ENCODE measurements at regions not wholly inside any gene's neighbourhood (a gene's known extent, or its start where the extent isn't known, plus 50 kb on each side); places are given as distances from the start of the nearest gene placed in this dataset.

GRCh38 chr10:52619052-52619451, 153.5 kb downstream of the MBL2 start:
- H3K36me3 ChIP-seq (ENCODE audit: control insufficient read depth in 2 of 2, extremely low read depth in 1 of 2, insufficient read depth in 2 of 2, low read length in 2 of 2): no peaks in the 10 kb centered on the region
- no peak for FAIRE-seq
- TF ChIP-seq FOS (IDR thresholded peaks at IDR 0.05; ENCODE audit: borderline replicate concordance, insufficient read depth, low read length) (peak; percentile 21), POLR2A (IDR thresholded peaks at IDR 0.05; ENCODE audit: low read depth, low read length) (no peak)
- H2AFZ ChIP-seq (ENCODE audit: low read depth, low read length): no peak overlapping the region
- dilution Hi-C loops (cut with MboI; ENCODE audit: extremely low pct_ligation_motif_present, low sequenced_read_pairs): no loop called here
- intact Hi-C loops (cut with micrococcal nuclease): no loop called here
- ChIA-PET CTCF (interaction anchor here (1.7 kb wide), 2 partner anchors 10 to 52 kb away, joined by 4 to 6 read pairs; no protein-coding TSS in a partner anchor), POLR2A (no interaction called here)
- H3K4me2 ChIP-seq (ENCODE audit: insufficient read depth, low read length): no peak overlapping the region
- H4K20me1 ChIP-seq (replicated peaks; ENCODE audit: control insufficient read depth, extremely low read depth, insufficient read depth, low read length): no peaks in the 10 kb centered on the region
- H3K4me1 ChIP-seq (ENCODE audit: control insufficient read depth, extremely low read depth, insufficient read depth, low read length): peaks cover 7% of the 10 kb centered on the region
- DNase-seq (ENCODE audit: low read depth, low spot score): no peak
- H3K79me2 ChIP-seq (ENCODE audit: control insufficient read depth, insufficient read depth, low read length): no peaks in the 10 kb centered on the region
- no peak overlapping the region for H3K4me3 ChIP-seq (replicated peaks in 1 of 3; ENCODE audit: insufficient read depth in 1 of 3, low read depth in 1 of 3, low read length in 3 of 3)
- H3K27ac ChIP-seq (ENCODE audit: insufficient read depth, low read depth, low read length): no peak overlapping the region
- H3K9me1 ChIP-seq (replicated peaks; ENCODE audit: control insufficient read depth, extremely low read depth, insufficient read depth, low read length): no peaks in the 10 kb centered on the region
- no TSS peak for BruUV-seq (replicated peaks)
- H3K9me3 ChIP-seq (replicated peaks; ENCODE audit: control insufficient read depth, insufficient read depth, low read length): no peaks in the 10 kb centered on the region
- H3K9ac ChIP-seq (replicated peaks; ENCODE audit: extremely low read depth, insufficient read depth, low read length): no peak overlapping the region
- H3K27me3 ChIP-seq (ENCODE audit: control insufficient read depth in 2 of 2, insufficient read depth in 2 of 2, low read length in 2 of 2): no peaks in the 10 kb centered on the region

GRCh38 chr10:52621635-52622079, 150.9 kb downstream of the MBL2 start:
- ChIA-PET POLR2A (no interaction called here), CTCF (interaction anchor here (1.3 kb wide), 1 partner anchor 314 kb away, joined by 3 read pairs; no protein-coding TSS in a partner anchor)
- no peaks in the 10 kb centered on the region for H4K20me1 ChIP-seq (replicated peaks; ENCODE audit: control insufficient read depth, extremely low read depth, insufficient read depth, low read length)
- H3K27ac ChIP-seq (ENCODE audit: insufficient read depth, low read depth, low read length): no peak overlapping the region
- BruUV-seq (replicated peaks): no TSS peak
- no peak overlapping the region for H3K4me3 ChIP-seq (replicated peaks in 1 of 3; ENCODE audit: insufficient read depth in 1 of 3, low read depth in 1 of 3, low read length in 3 of 3)
- no peaks in the 10 kb centered on the region for H3K79me2 ChIP-seq (ENCODE audit: control insufficient read depth, insufficient read depth, low read length)
- no peaks in the 10 kb centered on the region for H3K36me3 ChIP-seq (ENCODE audit: control insufficient read depth in 2 of 2, extremely low read depth in 1 of 2, insufficient read depth in 2 of 2, low read length in 2 of 2)
- no peak for TF ChIP-seq CTCF (IDR thresholded peaks at IDR 0.05; ENCODE audit: extremely low read depth in 1 of 2, insufficient read depth in 1 of 2, low read depth in 1 of 2, low read length in 2 of 2)
- no peak for TF ChIP-seq MYC (IDR thresholded peaks at IDR 0.05; ENCODE audit: low read depth, low read length)
- TF ChIP-seq POLR2A (IDR thresholded peaks at IDR 0.05; ENCODE audit: low read depth, low read length): no peak
- TF ChIP-seq POLR2AphosphoS5 (IDR thresholded peaks at IDR 0.05; ENCODE audit: insufficient read depth, low read depth, low read length): no peak
- no peak for TF ChIP-seq FOS (IDR thresholded peaks at IDR 0.05; ENCODE audit: borderline replicate concordance, insufficient read depth, low read length)
- no peak for TF ChIP-seq EZH2 (IDR thresholded peaks at IDR 0.05; ENCODE audit: borderline replicate concordance, low read depth, low read length, severe bottlenecking)
- no peak for TF ChIP-seq GATA2 (IDR thresholded peaks at IDR 0.05; ENCODE audit: insufficient read depth, insufficient read length, low read depth, low read length)
- no peak for TF ChIP-seq JUN (IDR thresholded peaks at IDR 0.05; ENCODE audit: borderline replicate concordance, insufficient read depth, insufficient read length, low read depth)
- TF ChIP-seq MAX (IDR thresholded peaks at IDR 0.05; ENCODE audit: insufficient read depth, insufficient read length): no peak
- H2AFZ ChIP-seq (ENCODE audit: low read depth, low read length): no peak overlapping the region
- H3K9me3 ChIP-seq (replicated peaks; ENCODE audit: control insufficient read depth, insufficient read depth, low read length): no peaks in the 10 kb centered on the region
- H3K4me1 ChIP-seq (ENCODE audit: control insufficient read depth, extremely low read depth, insufficient read depth, low read length): peaks cover 7% of the 10 kb centered on the region
- H3K9me1 ChIP-seq (replicated peaks; ENCODE audit: control insufficient read depth, extremely low read depth, insufficient read depth, low read length): no peaks in the 10 kb centered on the region
- no peaks in the 10 kb centered on the region for H3K27me3 ChIP-seq (ENCODE audit: control insufficient read depth in 2 of 2, insufficient read depth in 2 of 2, low read length in 2 of 2)
- no peak overlapping the region for H3K4me2 ChIP-seq (ENCODE audit: insufficient read depth, low read length)
- H3K9ac ChIP-seq (replicated peaks; ENCODE audit: extremely low read depth, insufficient read depth, low read length): no peak overlapping the region
- no peak for FAIRE-seq
- DNase-seq (ENCODE audit: low read depth, low spot score): peak; percentile 27
- intact Hi-C loops (cut with micrococcal nuclease): no loop called here
- dilution Hi-C loops (cut with MboI; ENCODE audit: extremely low pct_ligation_motif_present, low sequenced_read_pairs): no loop called here
